OCI-LY3 (cell line): ENCODE measurements at regions not wholly inside any gene's neighbourhood (a gene's known extent, or its start where the extent isn't known, plus 50 kb on each side); places are given as distances from the start of the nearest gene placed in this dataset.

Experiments used
- H2AFZ ChIP-seq: fragments of 200-600, 300-600 bp; shearing (Covaris generic); 2 replicates; pipeline ENCODE4 v1.6.0; 2014; ENCODE audit warnings: antibody characterized with exemption, low read depth, low read length
- H3K27ac ChIP-seq: fragments of 200-600, 300-600 bp; sonication (generic); 2 replicates; pipeline ENCODE4 v1.5.1; 2014; ENCODE audit warnings: mild to moderate bottlenecking, low read length, moderate library complexity, mixed read lengths
- H3K27me3 ChIP-seq: fragments of 200-600, 300-600 bp; sonication (generic); 2 replicates; pipeline ENCODE4 v1.6.1; 2014; ENCODE audit warnings: low read depth, low read length, mixed read lengths
- H3K36me3 ChIP-seq: fragments of 200-600, 300-600 bp; sonication (generic); replicated peaks from 2 replicates; pipeline ENCODE3; 2014; ENCODE audit warnings: low read depth, low read length, mixed read lengths
- H3K4me1 ChIP-seq: fragments of 300-600, 200-600 bp; sonication (generic); 2 replicates; pipeline ENCODE4 v1.6.1; 2014; ENCODE audit warnings: low read length, mixed read lengths
- H3K4me2 ChIP-seq: fragments of 200-600, 300-600 bp; sonication (generic); 2 replicates; pipeline ENCODE4 v1.6.1; 2014; ENCODE audit warnings: low read length, mixed read lengths
- H3K4me3 ChIP-seq: fragments of 300-600, 200-600 bp; sonication (generic); 2 replicates; pipeline ENCODE4 v1.5.1; 2014; ENCODE audit warnings: antibody characterized with exemption, mild to moderate bottlenecking, low read length, moderate library complexity
- H3K79me2 ChIP-seq: fragments of 300-600, 200-600 bp; shearing (Covaris generic); 2 replicates; pipeline ENCODE4 v1.6.1; 2014; ENCODE audit warnings: mild to moderate bottlenecking, low read length, mixed read lengths
- H3K9ac ChIP-seq: fragments of 300-600, 200-600 bp; shearing (Covaris generic); 2 replicates; pipeline ENCODE4 v1.6.0; 2014; ENCODE audit warnings: mild to moderate bottlenecking, low read length, moderate library complexity
- H3K9me3 ChIP-seq: fragments of 200-600, 300-600 bp; shearing (Covaris generic); 2 replicates; pipeline ENCODE4 v1.6.1; 2014; ENCODE audit warnings: low read length, mixed read lengths; ENCODE audit not compliant: insufficient read depth
- H4K20me1 ChIP-seq: fragments of 200-600, 300-600 bp; sonication (generic); 2 replicates; pipeline ENCODE4 v1.6.1; 2016; ENCODE audit warnings: low read length, mixed read lengths; ENCODE audit not compliant: insufficient read depth
- EZH2phosphoT487 ChIP-seq: fragments of 200-600 bp; shearing (Covaris generic); IDR thresholded peaks from 2 replicates; pipeline ENCODE4 v1.6.1; 2018; ENCODE audit warnings: antibody characterized with exemption, mixed run types, low read depth
- TF ChIP-seq, protein P1 (sequence below): fragments of 200-600, 300-600 bp; sonication (generic); IDR thresholded peaks from 2 replicates; pipeline ENCODE4 v1.5.1; 2014; ENCODE audit warnings: antibody characterized with exemption, low read length, low read depth

DNA sequence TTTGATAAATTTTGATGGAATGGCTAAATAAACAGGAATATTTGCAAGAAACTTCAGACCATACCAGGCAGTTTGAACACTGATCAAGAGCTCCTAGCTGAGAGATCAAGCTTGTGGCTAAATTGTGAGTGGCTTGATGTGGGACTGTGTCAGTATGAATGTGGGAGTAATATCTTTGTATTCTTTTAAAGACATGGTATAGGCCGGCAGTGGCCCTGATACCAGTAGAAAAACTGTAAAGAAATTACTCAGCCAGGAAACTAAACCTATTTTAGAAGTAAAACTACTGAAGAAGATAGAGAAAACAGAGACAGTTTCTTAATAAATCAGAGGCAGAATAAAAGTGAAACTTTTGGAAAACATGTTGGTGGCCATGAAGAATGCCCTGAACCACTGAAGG is 608.4 kb upstream of the SYNCRIP start:
- TF ChIP-seq EZH2phosphoT487 = no peak
- TF ChIP-seq, protein P1, sequence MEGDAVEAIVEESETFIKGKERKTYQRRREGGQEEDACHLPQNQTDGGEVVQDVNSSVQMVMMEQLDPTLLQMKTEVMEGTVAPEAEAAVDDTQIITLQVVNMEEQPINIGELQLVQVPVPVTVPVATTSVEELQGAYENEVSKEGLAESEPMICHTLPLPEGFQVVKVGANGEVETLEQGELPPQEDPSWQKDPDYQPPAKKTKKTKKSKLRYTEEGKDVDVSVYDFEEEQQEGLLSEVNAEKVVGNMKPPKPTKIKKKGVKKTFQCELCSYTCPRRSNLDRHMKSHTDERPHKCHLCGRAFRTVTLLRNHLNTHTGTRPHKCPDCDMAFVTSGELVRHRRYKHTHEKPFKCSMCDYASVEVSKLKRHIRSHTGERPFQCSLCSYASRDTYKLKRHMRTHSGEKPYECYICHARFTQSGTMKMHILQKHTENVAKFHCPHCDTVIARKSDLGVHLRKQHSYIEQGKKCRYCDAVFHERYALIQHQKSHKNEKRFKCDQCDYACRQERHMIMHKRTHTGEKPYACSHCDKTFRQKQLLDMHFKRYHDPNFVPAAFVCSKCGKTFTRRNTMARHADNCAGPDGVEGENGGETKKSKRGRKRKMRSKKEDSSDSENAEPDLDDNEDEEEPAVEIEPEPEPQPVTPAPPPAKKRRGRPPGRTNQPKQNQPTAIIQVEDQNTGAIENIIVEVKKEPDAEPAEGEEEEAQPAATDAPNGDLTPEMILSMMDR = no peak
- H3K9ac ChIP-seq = no peak overlapping the region
- H3K4me2 ChIP-seq = no peak overlapping the region
- no peaks in the 10 kb centered on the region for H3K27me3 ChIP-seq
- H3K4me3 ChIP-seq = no peak overlapping the region
- no peaks in the 10 kb centered on the region for H3K79me2 ChIP-seq
- no peaks in the 10 kb centered on the region for H4K20me1 ChIP-seq
- no peaks in the 10 kb centered on the region for H3K9me3 ChIP-seq
- no peak overlapping the region for H2AFZ ChIP-seq
- no peaks in the 10 kb centered on the region for H3K4me1 ChIP-seq
- no peaks in the 10 kb centered on the region for H3K36me3 ChIP-seq
- no peak overlapping the region for H3K27ac ChIP-seq

GRCh38 chr6:86217906-86218305 is 575.2 kb upstream of the SYNCRIP start:
- no peaks in the 10 kb centered on the region for H4K20me1 ChIP-seq
- no peak overlapping the region for H2AFZ ChIP-seq
- no peak overlapping the region for H3K4me2 ChIP-seq
- no peak overlapping the region for H3K4me3 ChIP-seq
- H3K27ac ChIP-seq = no peak overlapping the region
- H3K9ac ChIP-seq = no peak overlapping the region
- TF ChIP-seq, protein P1 = no peak
- TF ChIP-seq EZH2phosphoT487 = no peak
- no peaks in the 10 kb centered on the region for H3K4me1 ChIP-seq
- no peaks in the 10 kb centered on the region for H3K36me3 ChIP-seq
- H3K79me2 ChIP-seq = no peaks in the 10 kb centered on the region
- H3K9me3 ChIP-seq = no peaks in the 10 kb centered on the region
- H3K27me3 ChIP-seq = no peaks in the 10 kb centered on the region

- no peaks in the 10 kb centered on the region for H3K79me2 ChIP-seq
- no peaks in the 10 kb centered on the region for H4K20me1 ChIP-seq
- no peaks in the 10 kb centered on the region for H3K4me1 ChIP-seq
- no peaks in the 10 kb centered on the region for H3K36me3 ChIP-seq
- no peaks in the 10 kb centered on the region for H3K27me3 ChIP-seq
- TF ChIP-seq, protein P1 = no peak
- no peak for TF ChIP-seq EZH2phosphoT487
- H3K27ac ChIP-seq = no peak overlapping the region
- H3K9ac ChIP-seq = no peak overlapping the region
- H2AFZ ChIP-seq = no peak overlapping the region
- H3K4me2 ChIP-seq = no peak overlapping the region
- no peaks in the 10 kb centered on the region for H3K9me3 ChIP-seq
- no peak overlapping the region for H3K4me3 ChIP-seq
Measured at GRCh38 chr6:86215323-86215722, 572.6 kb upstream of the SYNCRIP start.

DNA sequence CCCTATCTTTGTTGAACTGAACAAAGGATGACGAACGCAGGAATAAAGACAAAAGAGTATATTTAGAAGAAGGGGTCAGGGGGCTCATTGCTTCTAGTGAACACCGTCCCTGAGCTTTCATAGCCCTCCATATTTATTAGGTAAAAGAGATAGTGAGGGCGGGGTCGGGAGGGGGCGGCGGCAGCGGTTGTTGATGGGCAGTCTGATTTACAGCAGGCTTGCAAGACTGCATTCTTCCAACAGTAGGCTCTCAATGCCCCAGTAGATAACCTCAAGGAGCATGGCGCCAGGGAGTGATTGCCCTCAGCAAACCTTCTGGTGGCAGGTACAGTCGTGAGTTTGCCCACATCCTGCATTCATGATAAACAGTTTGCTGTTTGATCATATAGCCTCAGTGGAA is 563.3 kb upstream of the SYNCRIP start:
- Histone ChIP-seq H3K4me1 (no peaks in the 10 kb centered on the region), H2AFZ (no peak overlapping the region), H3K79me2 (no peaks in the 10 kb centered on the region), H4K20me1 (no peaks in the 10 kb centered on the region), H3K27ac (no peak overlapping the region), H3K9me3 (no peaks in the 10 kb centered on the region), H3K9ac (no peak overlapping the region), H3K4me3 (no peak overlapping the region), H3K36me3 (no peaks in the 10 kb centered on the region), H3K4me2 (no peak overlapping the region), H3K27me3 (no peaks in the 10 kb centered on the region)
- no peak for TF ChIP-seq EZH2phosphoT487
- TF ChIP-seq, protein P1 = no peak
